Smooth muscle cell (in vitro differentiated cells): ENCODE measurements at regions not wholly inside any gene's neighbourhood (a gene's known extent, or its start where the extent isn't known, plus 50 kb on each side); places are given as distances from the start of the nearest gene placed in this dataset.

Experiments
- DNase-seq: peaks from one replicate; lab custom pipeline; 2025; ENCODE audit not compliant: unreplicated experiment; lab: John Stamatoyannopoulos, UW
- H2AFZ ChIP-seq: fragments of 200-600 bp; sonication (generic); 2 replicates; pipeline ENCODE4 v1.6.0; 2016; ENCODE audit warnings: antibody characterized with exemption, low read depth, mild to moderate bottlenecking
- H3F3A ChIP-seq: fragments of 200-600 bp; sonication (generic); 2 replicates; pipeline ENCODE4 v1.6.0; 2017; ENCODE audit warnings: antibody characterized with exemption, low read depth
- H3K27ac ChIP-seq: fragments of 200-600 bp; sonication (generic); 2 replicates; pipeline ENCODE4 v1.5.1; 2016; ENCODE audit warnings: low read depth, mild to moderate bottlenecking
- H3K27me3 ChIP-seq: fragments of 200-600 bp; sonication (generic); 2 replicates; pipeline ENCODE4 v1.6.1; 2016; ENCODE audit warnings: low read depth, mild to moderate bottlenecking
- H3K36me3 ChIP-seq: fragments of 200-600 bp; sonication (generic); 2 replicates; pipeline ENCODE4 v1.5.1; 2016; ENCODE audit warnings: low read depth
- H3K4me1 ChIP-seq: fragments of 200-600 bp; sonication (generic); 2 replicates; pipeline ENCODE4 v1.5.1; 2016; ENCODE audit warnings: low read depth
- H3K4me2 ChIP-seq: fragments of 200-600 bp; sonication (generic); 2 replicates; pipeline ENCODE4 v1.6.0; 2016; ENCODE audit warnings: mild to moderate bottlenecking
- H3K4me3 ChIP-seq: fragments of 200-600 bp; sonication (generic); 2 replicates; pipeline ENCODE4 v1.5.1; 2016; ENCODE audit warnings: mild to moderate bottlenecking
- H3K79me2 ChIP-seq: fragments of 200-600 bp; sonication (generic); 2 replicates; pipeline ENCODE4 v1.6.0; 2016; ENCODE audit warnings: low read depth, mild to moderate bottlenecking
- H3K9ac ChIP-seq: fragments of 200-600 bp; sonication (generic); 2 replicates; pipeline ENCODE4 v1.6.0; 2016; ENCODE audit warnings: low read depth
- H3K9me3 ChIP-seq: fragments of 200-600 bp; sonication (generic); replicated peaks from 2 replicates; pipeline ENCODE4 v1.5.1; 2016; ENCODE audit warnings: low read depth
- H4K20me1 ChIP-seq: fragments of 200-600 bp; sonication (generic); 2 replicates; pipeline ENCODE4 v1.6.0; 2016; ENCODE audit warnings: low read depth
- CTCF ChIP-seq: fragments of 200-600 bp; sonication (generic); IDR thresholded peaks from 2 replicates; pipeline ENCODE4 v1.5.1; 2017; ENCODE audit warnings: borderline replicate concordance, mild to moderate bottlenecking, antibody characterized with exemption; ENCODE audit not compliant: insufficient read depth, poor library complexity, severe bottlenecking
- WGBS: methylation state at CpG from one replicate; pipeline ENCODE4 v1.1.7; 2016; ENCODE audit warnings: low lambda C conversion rate; 5-methylcytosine and 5-hydroxymethylcytosine counted together

DNA sequence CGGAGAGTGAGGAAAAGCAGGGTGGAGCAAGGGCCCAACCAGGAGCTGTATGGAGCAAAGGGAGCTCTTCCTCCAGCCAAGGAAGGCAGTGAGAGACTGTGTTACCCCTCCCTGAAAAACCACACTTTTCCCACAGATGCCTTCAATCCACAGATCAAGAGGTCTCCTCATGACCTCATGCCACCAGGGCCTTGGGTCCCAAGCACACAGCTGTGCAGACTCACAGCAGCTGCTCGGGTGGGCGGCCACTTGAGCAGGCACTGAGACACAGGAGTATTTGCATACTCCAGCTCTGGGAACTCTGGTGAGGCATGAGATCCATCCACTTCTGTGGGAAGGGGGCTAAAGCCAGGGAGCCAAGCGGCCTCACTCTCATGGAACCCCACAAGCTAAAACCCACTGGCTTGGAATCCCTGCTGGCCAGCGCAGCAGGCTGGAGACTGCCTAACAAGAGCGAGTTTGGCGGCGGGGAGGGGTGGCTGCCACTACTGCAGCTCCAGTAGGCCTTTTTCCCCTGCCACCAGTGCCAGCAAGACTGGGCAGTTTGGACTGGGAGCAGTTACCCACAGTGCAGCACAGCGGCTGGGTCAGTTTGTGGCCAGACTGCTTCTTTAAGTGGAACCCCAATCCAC is 880.6 kb upstream of the ARPP21 start:
- 91% methylated on average over 9 of the region's 9 CpGs for WGBS
- TF ChIP-seq CTCF: no peak
- no peak overlapping the region for H3K9ac ChIP-seq
- no peak overlapping the region for H3K4me3 ChIP-seq
- H4K20me1 ChIP-seq: no peaks in the 10 kb centered on the region
- no peaks in the 10 kb centered on the region for H3K79me2 ChIP-seq
- no peak overlapping the region for H3K27ac ChIP-seq
- no peak for DNase-seq
- H3K27me3 ChIP-seq: no peaks in the 10 kb centered on the region
- no peak overlapping the region for H3K4me2 ChIP-seq
- no peak overlapping the region for H2AFZ ChIP-seq
- no peaks in the 10 kb centered on the region for H3F3A ChIP-seq
- no peaks in the 10 kb centered on the region for H3K36me3 ChIP-seq
- no peaks in the 10 kb centered on the region for H3K9me3 ChIP-seq
- no peaks in the 10 kb centered on the region for H3K4me1 ChIP-seq

- TF ChIP-seq CTCF: no peak
- no peak for DNase-seq
- Histone ChIP-seq H3K4me2 (no peak overlapping the region), H3F3A (no peaks in the 10 kb centered on the region), H2AFZ (no peak overlapping the region), H4K20me1 (no peaks in the 10 kb centered on the region), H3K27ac (no peak overlapping the region), H3K36me3 (no peaks in the 10 kb centered on the region), H3K9ac (no peak overlapping the region), H3K4me1 (no peaks in the 10 kb centered on the region), H3K4me3 (no peak overlapping the region), H3K79me2 (no peaks in the 10 kb centered on the region), H3K27me3 (no peaks in the 10 kb centered on the region), H3K9me3 (no peaks in the 10 kb centered on the region)
- 72% methylated on average over 4 of the region's 4 CpGs for WGBS
Measured at GRCh38 chr3:34777386-34777785, 861.9 kb upstream of the ARPP21 start.

GRCh38 chr3:34779092-34779491 is 860.2 kb upstream of the ARPP21 start:
- no peak for TF ChIP-seq CTCF
- no peaks in the 10 kb centered on the region for H3K9me3 ChIP-seq
- H3K36me3 ChIP-seq: no peaks in the 10 kb centered on the region
- DNase-seq: no peak
- H3K27me3 ChIP-seq: no peaks in the 10 kb centered on the region
- H4K20me1 ChIP-seq: no peaks in the 10 kb centered on the region
- no peak overlapping the region for H3K9ac ChIP-seq
- H3K27ac ChIP-seq: no peak overlapping the region
- H3K79me2 ChIP-seq: no peaks in the 10 kb centered on the region
- no peak overlapping the region for H3K4me3 ChIP-seq
- no peak overlapping the region for H2AFZ ChIP-seq
- no peak overlapping the region for H3K4me2 ChIP-seq
- peaks cover 10% of the 10 kb centered on the region for H3K4me1 ChIP-seq
- no peaks in the 10 kb centered on the region for H3F3A ChIP-seq
- 93% methylated on average over 1 of the region's 1 CpG for WGBS

DNA sequence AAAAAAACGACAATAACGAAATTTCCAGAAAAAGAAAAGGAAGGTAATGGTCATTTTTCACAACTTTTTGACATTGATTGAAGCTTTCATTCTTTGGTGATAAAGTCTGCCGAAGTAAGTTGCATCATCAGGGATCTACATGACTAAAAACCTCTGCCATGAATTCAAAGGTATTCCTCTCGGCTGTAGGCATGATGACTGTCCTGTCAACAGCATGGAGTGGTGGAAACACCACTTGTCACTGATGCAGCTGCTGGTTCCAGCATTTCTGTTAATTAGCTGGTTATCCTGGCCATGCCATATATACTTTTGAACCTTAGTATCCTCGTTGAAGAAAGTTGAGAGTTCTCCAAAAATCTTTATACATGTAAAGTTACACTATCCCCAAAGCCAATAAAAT is 859.0 kb upstream of the ARPP21 start:
- 75% methylated on average over 5 of the region's 5 CpGs for WGBS
- H3K79me2 ChIP-seq: no peaks in the 10 kb centered on the region
- H3K4me3 ChIP-seq: no peak overlapping the region

More for the DNA sequence above, 859.0 kb upstream of the ARPP21 start:
- no peaks in the 10 kb centered on the region for H3K27me3 ChIP-seq
- no peaks in the 10 kb centered on the region for H3K9me3 ChIP-seq
- H3K27ac ChIP-seq: no peak overlapping the region
- no peaks in the 10 kb centered on the region for H3K36me3 ChIP-seq
- H3F3A ChIP-seq: no peaks in the 10 kb centered on the region
- peaks cover 10% of the 10 kb centered on the region for H3K4me1 ChIP-seq
- no peak overlapping the region for H2AFZ ChIP-seq
- no peak overlapping the region for H3K4me2 ChIP-seq
- no peak for TF ChIP-seq CTCF
- no peak for DNase-seq
- no peaks in the 10 kb centered on the region for H4K20me1 ChIP-seq
- H3K9ac ChIP-seq: no peak overlapping the region
